NCI-H748 (cell line): ENCODE measurements at regions not wholly inside any gene's neighbourhood (a gene's known extent, or its start where the extent isn't known, plus 50 kb on each side); places are given as distances from the start of the nearest gene placed in this dataset.

Experiments
- DNase-seq: peaks from one replicate; lab custom pipeline; 2025; ENCODE audit not compliant: unreplicated experiment; lab: John Stamatoyannopoulos, UW

GRCh38 chr13:111992911-111993310 lies 74.0 kb upstream of the SOX1 start:
- DNase-seq: no peak

GRCh38 chr13:111993691-111994090 lies 73.3 kb upstream of the SOX1 start:
- no peak for DNase-seq

DNA sequence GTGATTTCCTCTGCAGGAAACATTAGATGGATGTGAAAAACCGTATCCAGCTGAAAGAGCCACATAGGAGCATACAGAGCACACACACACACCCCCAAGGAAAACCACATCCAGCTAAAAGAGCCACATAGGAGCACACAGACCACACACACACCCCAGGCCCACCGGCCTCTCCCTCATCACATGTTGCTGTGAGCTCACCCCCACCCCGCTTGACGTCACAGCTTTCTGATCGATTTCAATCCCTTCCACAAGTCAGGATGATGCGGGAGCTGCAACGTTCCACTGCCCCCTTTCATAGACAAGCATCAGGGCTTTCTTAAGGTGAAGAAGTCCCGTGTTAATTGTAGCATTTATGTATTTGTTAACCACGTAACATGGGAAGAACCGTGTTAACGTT lies 72.4 kb upstream of the SOX1 start:
- DNase-seq: no peak

DNA sequence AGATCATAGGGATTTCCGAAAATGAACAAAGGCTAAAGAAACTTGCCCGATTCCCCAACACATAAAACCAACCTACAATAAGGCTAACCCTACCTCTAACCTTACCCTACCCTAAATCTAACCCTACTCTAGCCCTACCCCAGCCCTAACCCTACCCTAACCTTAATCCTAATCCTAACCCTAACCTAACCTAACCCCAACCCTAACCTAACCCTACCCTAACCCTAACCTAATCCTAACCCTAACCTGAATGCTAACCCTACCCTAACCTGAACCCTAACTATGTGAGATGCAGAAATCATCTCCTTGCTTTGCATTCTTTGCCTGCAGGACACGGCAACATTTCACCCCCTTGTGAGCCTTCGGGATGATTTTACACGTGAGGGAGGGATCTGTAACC lies 67.6 kb upstream of the SOX1 start:
- no peak for DNase-seq

GRCh38 chr13:112000888-112001287 lies 66.1 kb upstream of the SOX1 start:
- DNase-seq: no peak

- DNase-seq: no peak
Observed at GRCh38 chr13:112001571-112001970, 65.4 kb upstream of the SOX1 start.

DNA sequence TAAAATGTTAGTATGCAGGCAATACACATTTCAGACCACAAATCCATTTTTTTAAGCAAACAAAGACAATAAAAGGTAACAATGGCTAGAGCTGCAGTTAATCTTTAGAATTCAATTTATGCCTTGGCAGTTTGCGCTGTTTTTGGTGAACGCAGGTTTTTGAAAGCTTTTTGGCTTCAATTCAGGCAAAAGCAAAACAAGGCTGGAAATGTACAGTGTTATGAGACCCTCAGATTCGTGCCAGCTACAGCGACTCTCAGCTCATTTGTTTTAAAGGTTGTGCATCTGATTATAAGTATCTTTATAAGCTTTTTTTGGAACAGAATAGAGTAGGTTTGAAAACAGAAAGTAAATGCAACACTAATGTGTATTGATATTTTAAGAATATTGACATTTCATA lies 63.6 kb upstream of the SOX1 start:
- DNase-seq: no peak

- DNase-seq: peak; percentile 17
Observed at GRCh38 chr13:112003941-112004340, 63.0 kb upstream of the SOX1 start.

DNA sequence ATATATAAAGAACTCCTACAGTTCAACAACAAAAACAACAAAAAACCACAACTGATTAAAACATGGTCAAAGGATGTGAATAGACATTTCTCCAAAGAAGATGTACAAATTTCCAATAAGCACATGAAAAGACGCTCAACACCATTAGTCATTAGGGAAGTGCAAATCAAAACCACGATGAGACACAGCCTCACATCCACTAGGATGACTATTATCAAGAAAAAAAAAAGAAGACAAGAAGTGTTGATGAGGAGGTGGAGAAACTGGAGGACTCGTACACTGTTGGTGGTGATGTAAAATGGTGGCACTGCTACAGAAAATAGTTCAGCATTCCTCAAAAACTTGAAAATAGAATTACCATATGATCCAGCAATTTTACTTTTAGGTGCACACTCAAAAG lies 61.0 kb upstream of the SOX1 start:
- DNase-seq: no peak

- no peak for DNase-seq
Observed at GRCh38 chr13:112007191-112007590, 59.8 kb upstream of the SOX1 start.

GRCh38 chr13:112010714-112011113 lies 56.2 kb upstream of the SOX1 start:
- DNase-seq: no peak

- DNase-seq: no peak
Observed at GRCh38 chr13:112012016-112012704, 54.8 kb upstream of the SOX1 start.

- no peak for DNase-seq
Observed at GRCh38 chr13:112012705-112013085, 54.3 kb upstream of the SOX1 start.

DNA sequence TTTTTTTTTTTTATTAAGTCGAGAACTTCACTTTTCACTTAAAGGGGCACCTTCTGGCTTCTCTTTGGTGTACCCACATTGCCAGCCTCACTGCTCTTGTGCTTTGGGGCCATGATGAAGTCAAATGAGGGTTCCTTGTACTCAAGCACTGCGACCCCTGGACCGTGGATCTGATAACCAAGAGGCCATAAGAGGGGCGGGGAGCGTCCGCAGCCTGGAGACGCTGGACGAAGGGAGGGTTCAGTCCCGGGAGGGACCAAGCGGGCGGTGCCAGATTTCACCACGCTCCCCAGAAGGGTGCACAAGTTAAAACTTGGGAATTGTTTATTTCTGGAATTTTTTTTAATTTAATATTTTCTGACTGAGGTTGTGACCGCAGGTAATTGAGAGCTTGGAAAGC lies 53.3 kb upstream of the SOX1 start:
- DNase-seq: no peak

GRCh38 chr13:112014857-112015256 lies 52.1 kb upstream of the SOX1 start:
- peak; percentile 12 for DNase-seq
